ENCODE measurements at regions not wholly inside any gene's neighbourhood (a gene's known extent, or its start where the extent isn't known, plus 50 kb on each side); places are given as distances from the start of the nearest gene placed in this dataset.

DNA sequence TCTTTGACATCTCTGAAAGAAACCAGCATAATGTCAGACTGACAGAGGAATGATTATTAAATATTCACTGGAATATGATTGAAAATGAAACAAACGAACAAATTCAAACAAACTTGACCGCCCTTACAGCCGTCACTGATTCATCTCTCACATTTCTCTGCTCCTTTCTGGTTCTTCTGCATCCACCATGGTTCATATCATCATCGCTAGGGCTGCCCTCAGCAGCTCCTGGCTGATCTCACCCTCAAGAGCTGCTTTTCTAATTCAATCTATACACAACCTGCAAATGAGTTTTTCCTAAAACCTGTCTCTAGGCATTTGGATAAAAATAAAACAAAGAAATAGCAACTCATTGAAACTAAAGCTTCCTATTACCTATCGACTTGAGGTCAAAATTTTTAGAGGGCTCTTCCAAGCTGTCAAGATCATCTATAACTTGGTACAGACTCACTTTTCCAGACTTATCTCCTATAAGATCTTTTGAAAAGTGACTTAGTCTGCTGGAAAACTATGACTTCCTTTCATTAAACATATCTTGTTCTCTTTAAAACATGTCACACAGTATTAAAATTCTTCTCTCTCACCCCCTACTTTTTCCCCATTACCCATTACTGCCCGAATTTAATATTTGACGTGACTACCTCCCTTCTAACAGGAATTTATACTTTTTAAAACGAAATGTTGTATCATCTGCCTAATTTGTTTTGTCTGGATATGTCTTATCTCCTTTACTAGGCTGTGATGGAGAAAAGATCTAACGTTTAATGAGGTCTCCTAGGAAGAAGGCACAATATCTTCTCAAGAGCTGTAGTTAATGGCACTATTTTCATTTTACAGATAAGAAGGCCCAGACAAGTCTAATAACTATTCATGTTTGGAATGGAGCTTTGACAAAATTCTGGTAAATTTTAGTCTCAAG is 71.0 kb upstream of the UNC5C start:
- no peaks in the 10 kb centered on the region for H3K4me1 ChIP-seq (ENCODE audit: control insufficient read depth, extremely low read depth, insufficient read depth, low read length)
- no peak overlapping the region for H3K4me3 ChIP-seq (replicated peaks in 1 of 3; ENCODE audit: insufficient read depth in 1 of 3, low read depth in 1 of 3, low read length in 3 of 3)
- no peak overlapping the region for H3K27ac ChIP-seq (ENCODE audit: insufficient read depth, low read depth, low read length)
- no peaks in the 10 kb centered on the region for H3K9me1 ChIP-seq (replicated peaks; ENCODE audit: control insufficient read depth, extremely low read depth, insufficient read depth, low read length)
- TF ChIP-seq FOS (IDR thresholded peaks at IDR 0.05; ENCODE audit: borderline replicate concordance, insufficient read depth, low read length) (no peak), POLR2A (IDR thresholded peaks at IDR 0.05; ENCODE audit: low read depth, low read length) (no peak), CTCF (IDR thresholded peaks at IDR 0.05; ENCODE audit: extremely low read depth in 1 of 2, insufficient read depth in 1 of 2, low read depth in 1 of 2, low read length in 2 of 2) (no peak), GATA2 (IDR thresholded peaks at IDR 0.05; ENCODE audit: insufficient read depth, insufficient read length, low read depth, low read length) (no peak), EZH2 (IDR thresholded peaks at IDR 0.05; ENCODE audit: borderline replicate concordance, low read depth, low read length, severe bottlenecking) (no peak), MYC (IDR thresholded peaks at IDR 0.05; ENCODE audit: low read depth, low read length) (no peak), JUN (IDR thresholded peaks at IDR 0.05; ENCODE audit: borderline replicate concordance, insufficient read depth, insufficient read length, low read depth) (no peak), POLR2AphosphoS5 (IDR thresholded peaks at IDR 0.05; ENCODE audit: insufficient read depth, low read depth, low read length) (no peak)
- TF ChIP-seq, protein P1, sequence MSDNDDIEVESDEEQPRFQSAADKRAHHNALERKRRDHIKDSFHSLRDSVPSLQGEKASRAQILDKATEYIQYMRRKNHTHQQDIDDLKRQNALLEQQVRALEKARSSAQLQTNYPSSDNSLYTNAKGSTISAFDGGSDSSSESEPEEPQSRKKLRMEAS (IDR thresholded peaks at IDR 0.05; ENCODE audit: insufficient read depth, insufficient read length) = no peak
- no peaks in the 10 kb centered on the region for H3K9me3 ChIP-seq (replicated peaks; ENCODE audit: control insufficient read depth, insufficient read depth, low read length)
- H3K79me2 ChIP-seq (ENCODE audit: control insufficient read depth, insufficient read depth, low read length) = no peaks in the 10 kb centered on the region
- DNase-seq (ENCODE audit: low read depth, low spot score) (no peak), FAIRE-seq (no peak)
- no peaks in the 10 kb centered on the region for H4K20me1 ChIP-seq (replicated peaks; ENCODE audit: control insufficient read depth, extremely low read depth, insufficient read depth, low read length)
- H3K36me3 ChIP-seq (ENCODE audit: control insufficient read depth in 2 of 2, extremely low read depth in 1 of 2, insufficient read depth in 2 of 2, low read length in 2 of 2) = no peaks in the 10 kb centered on the region
- no peak overlapping the region for H3K9ac ChIP-seq (replicated peaks; ENCODE audit: extremely low read depth, insufficient read depth, low read length)
- no peaks in the 10 kb centered on the region for H3K27me3 ChIP-seq (ENCODE audit: control insufficient read depth in 2 of 2, insufficient read depth in 2 of 2, low read length in 2 of 2)
- dilution Hi-C loops (cut with MboI; ENCODE audit: extremely low pct_ligation_motif_present, low sequenced_read_pairs) = no loop called here
- intact Hi-C loops (cut with micrococcal nuclease) = no loop called here
- no peak overlapping the region for H2AFZ ChIP-seq (ENCODE audit: low read depth, low read length)
- BruUV-seq (replicated peaks) = no TSS peak
- ChIA-PET CTCF (interaction anchor here (1.1 kb wide), 1 partner anchor 17 kb away, joined by 3 read pairs; no protein-coding TSS in a partner anchor), POLR2A (no interaction called here)
- H3K4me2 ChIP-seq (ENCODE audit: insufficient read depth, low read length) = no peak overlapping the region

Data from endothelial cell of umbilical vein (primary cell).